K562 (cell line): ENCODE measurements at regions not wholly inside any gene's neighbourhood (a gene's known extent, or its start where the extent isn't known, plus 50 kb on each side); places are given as distances from the start of the nearest gene placed in this dataset.

ENCODE experiments used
- EZH2 ChIP-seq: IDR thresholded peaks from 2 replicates; pipeline ENCODE4 v1.6.1; 2012; ENCODE audit warnings: low read depth, mild to moderate bottlenecking, inconsistent platforms, low read length, borderline replicate concordance
- POLR2AphosphoS5 ChIP-seq: IDR thresholded peaks from 2 replicates; pipeline ENCODE4 v1.6.1; 2011; ENCODE audit warnings: mild to moderate bottlenecking, low read depth, low read length, moderate library complexity; ENCODE audit not compliant: control insufficient read depth, insufficient read depth
- TAF1 ChIP-seq: IDR thresholded peaks from 2 replicates; pipeline ENCODE4 v1.6.1; 2011; ENCODE audit warnings: mild to moderate bottlenecking, low read length, moderate library complexity; ENCODE audit not compliant: insufficient read depth, control insufficient read depth, severe bottlenecking; ENCODE audit errors: extremely low read depth
- TF ChIP-seq, protein P1 (sequence below), 2 experiments: fragments of 450-650 bp in 1 of 2; IDR thresholded peaks; 2 replicates each; pipeline ENCODE4 v1.6.1; 2011 to 2017; ENCODE audit warnings: low read depth in 2 of 2, antibody characterized with exemption in 1 of 2, borderline replicate concordance in 1 of 2, low read length in 1 of 2, mild to moderate bottlenecking in 1 of 2, mixed read lengths in 1 of 2; ENCODE audit not compliant: control insufficient read depth in 1 of 2

DNA sequence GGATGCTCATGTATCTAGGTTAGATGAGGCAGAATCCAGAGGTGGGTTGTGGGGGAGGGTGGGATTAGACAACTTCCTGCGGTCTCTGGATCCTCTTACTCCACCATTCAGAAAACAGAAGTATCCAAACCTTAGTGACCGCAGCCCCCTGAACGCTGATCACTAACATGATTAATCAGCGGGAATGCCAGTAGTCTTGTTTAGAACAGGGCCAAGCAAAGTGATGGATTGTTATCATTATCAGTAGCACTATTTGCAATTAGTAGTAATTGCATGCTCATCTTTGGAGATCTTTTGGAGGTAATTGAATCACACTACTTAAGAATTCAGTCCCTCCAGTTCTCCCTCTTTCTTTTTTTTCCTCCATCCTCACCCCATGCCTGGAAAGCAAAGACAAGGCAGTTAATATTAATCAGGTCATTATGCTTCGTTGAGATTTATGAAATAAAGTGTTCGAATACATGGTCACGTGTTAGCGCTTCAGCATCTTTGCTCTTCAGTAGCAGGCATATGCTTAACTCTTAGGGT lies 182.8 kb upstream of the NTF3 start:
- TF ChIP-seq TAF1 (no peak), EZH2 (no peak), POLR2AphosphoS5 (no peak)
- TF ChIP-seq, protein P1, sequence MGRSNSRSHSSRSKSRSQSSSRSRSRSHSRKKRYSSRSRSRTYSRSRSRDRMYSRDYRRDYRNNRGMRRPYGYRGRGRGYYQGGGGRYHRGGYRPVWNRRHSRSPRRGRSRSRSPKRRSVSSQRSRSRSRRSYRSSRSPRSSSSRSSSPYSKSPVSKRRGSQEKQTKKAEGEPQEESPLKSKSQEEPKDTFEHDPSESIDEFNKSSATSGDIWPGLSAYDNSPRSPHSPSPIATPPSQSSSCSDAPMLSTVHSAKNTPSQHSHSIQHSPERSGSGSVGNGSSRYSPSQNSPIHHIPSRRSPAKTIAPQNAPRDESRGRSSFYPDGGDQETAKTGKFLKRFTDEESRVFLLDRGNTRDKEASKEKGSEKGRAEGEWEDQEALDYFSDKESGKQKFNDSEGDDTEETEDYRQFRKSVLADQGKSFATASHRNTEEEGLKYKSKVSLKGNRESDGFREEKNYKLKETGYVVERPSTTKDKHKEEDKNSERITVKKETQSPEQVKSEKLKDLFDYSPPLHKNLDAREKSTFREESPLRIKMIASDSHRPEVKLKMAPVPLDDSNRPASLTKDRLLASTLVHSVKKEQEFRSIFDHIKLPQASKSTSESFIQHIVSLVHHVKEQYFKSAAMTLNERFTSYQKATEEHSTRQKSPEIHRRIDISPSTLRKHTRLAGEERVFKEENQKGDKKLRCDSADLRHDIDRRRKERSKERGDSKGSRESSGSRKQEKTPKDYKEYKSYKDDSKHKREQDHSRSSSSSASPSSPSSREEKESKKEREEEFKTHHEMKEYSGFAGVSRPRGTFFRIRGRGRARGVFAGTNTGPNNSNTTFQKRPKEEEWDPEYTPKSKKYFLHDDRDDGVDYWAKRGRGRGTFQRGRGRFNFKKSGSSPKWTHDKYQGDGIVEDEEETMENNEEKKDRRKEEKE (IDR thresholded peaks at IDR 0.05; ENCODE audit: borderline replicate concordance in 1 of 2, control insufficient read depth in 1 of 2, low read depth in 2 of 2, low read length in 1 of 2) = no peak
